ENCODE measurements at regions not wholly inside any gene's neighbourhood (a gene's known extent, or its start where the extent isn't known, plus 50 kb on each side); places are given as distances from the start of the nearest gene placed in this dataset.

- TF ChIP-seq SUZ12 (IDR thresholded peaks at IDR 0.05; ENCODE audit: extremely low read depth, insufficient read depth, insufficient read length) (no peak), ZNF274 (IDR thresholded peaks at IDR 0.05; ENCODE audit: low read depth, low read length) (no peak)
These were observed 356.5 kb downstream of the TBL1XR1 start for GRCh38 chr3:176840641-176841286.
